Kidney (tissue), 13 donors: ENCODE measurements at regions not wholly inside any gene's neighbourhood (a gene's known extent, or its start where the extent isn't known, plus 50 kb on each side); places are given as distances from the start of the nearest gene placed in this dataset.

ENCODE experiments used
- DNase-seq, 5 donors: peaks; one replicate each; pipeline ENCODE4 v3.0.0-alpha.2; 2013 to 2020
- FAIRE-seq: peaks from 2 replicates; lab custom pipeline; 2012; peaks lifted over from hg19 to GRCh38; lab: Jason Lieb, UNC
- H3K27ac ChIP-seq, 2 donors: one replicate each; pipeline ENCODE4 v1.7.0; 2013; ENCODE audit warnings: low read depth in 2 of 2, low read length in 2 of 2, inconsistent platforms in 1 of 2
- H3K27me3 ChIP-seq: one replicate; pipeline ENCODE4 v1.7.1; 2013; ENCODE audit warnings: low read length, inconsistent platforms; ENCODE audit not compliant: control insufficient read depth, insufficient read depth
- H3K36me3 ChIP-seq, 3 donors: one replicate each; pipeline versions ENCODE4 v1.7.0 to v1.7.1; 2013; ENCODE audit warnings: low read length in 3 of 3, control low read depth in 1 of 3, inconsistent platforms in 1 of 3; ENCODE audit not compliant: insufficient read depth in 3 of 3, control insufficient read depth in 2 of 3
- H3K4me1 ChIP-seq, 3 donors: one replicate each; pipeline versions ENCODE4 v1.7.0 to v1.7.1; 2013; ENCODE audit warnings: low read length in 3 of 3, inconsistent platforms in 1 of 3, low read depth in 1 of 3; ENCODE audit not compliant: control insufficient read depth in 2 of 3, insufficient read depth in 2 of 3
- H3K4me3 ChIP-seq, 3 donors: one replicate each; pipeline versions ENCODE4 v1.7.0 to v1.8.1; 2013; ENCODE audit warnings: low read length in 3 of 3, control low read depth in 1 of 3, inconsistent platforms in 1 of 3
- H3K9ac ChIP-seq, 3 donors: one replicate each; pipeline versions ENCODE4 v1.7.0 to v1.7.1; 2013; ENCODE audit warnings: low read length in 3 of 3, control low read depth in 1 of 3, inconsistent platforms in 1 of 3
- H3K9me3 ChIP-seq, 3 donors: one replicate each; pipeline versions ENCODE4 v1.7.0 to v1.7.1; 2013; ENCODE audit warnings: low read length in 3 of 3, control low read depth in 1 of 3, inconsistent platforms in 1 of 3; ENCODE audit not compliant: control insufficient read depth in 2 of 3, insufficient read depth in 1 of 3
- CTCF ChIP-seq: IDR thresholded peaks from 3 replicates; pipeline ENCODE4 v1.5.1; 2012; ENCODE audit warnings: mild to moderate bottlenecking, moderate library complexity, borderline replicate concordance; ENCODE audit not compliant: insufficient read depth; ENCODE audit errors: extremely low read depth
- intact Hi-C: fragments of 100-400 bp; cut with DNase I; formaldehyde crosslinking; loops from one replicate; pipeline ENCODE4 v1.11.1; 2022
- donor health status: control.
- donor health status: control.
- donor health status: control.
- donor health status: control.
- donor health status: control.
- donor health status: DM: yes; HTN: yes; CAD: no.
- donor health status: Normal renal cell carcinoma (clear cell type).

- DNase-seq: no peak
- no peak for TF ChIP-seq CTCF
- FAIRE-seq: no peak
- no peaks in the 10 kb centered on the region for H3K36me3 ChIP-seq
- no peak overlapping the region for H3K9ac ChIP-seq
- no peak overlapping the region for H3K4me3 ChIP-seq
- no peak overlapping the region for H3K27ac ChIP-seq
- H3K4me1 ChIP-seq: no peaks in the 10 kb centered on the region
- no peaks in the 10 kb centered on the region for H3K9me3 ChIP-seq
- intact Hi-C loops: no loop called here
- H3K27me3 ChIP-seq: no peaks in the 10 kb centered on the region
Observed at GRCh38 chr15:97747342-97747741, 213.2 kb upstream of the ARRDC4 start.

DNA sequence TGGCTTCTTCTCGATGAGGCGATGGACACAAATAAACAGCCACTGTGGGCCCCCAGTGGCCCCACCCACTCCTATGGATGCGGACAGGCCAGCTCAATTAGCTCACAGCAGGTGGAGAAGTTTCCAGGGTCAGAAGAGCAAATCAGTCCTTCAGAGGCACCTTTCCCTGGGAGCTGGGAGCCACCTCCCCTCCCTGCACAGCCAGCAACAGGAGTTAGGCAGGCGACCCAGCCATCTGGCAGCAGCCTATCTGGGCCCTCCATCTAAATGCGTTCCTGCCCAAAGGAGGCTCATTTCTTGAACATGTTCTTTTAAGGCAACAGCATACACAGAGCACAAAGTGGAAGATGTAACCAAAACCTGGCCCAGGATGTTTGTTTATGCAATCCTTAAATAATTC lies 211.9 kb upstream of the ARRDC4 start:
- FAIRE-seq (no peak), DNase-seq (no peak)
- H3K27me3 ChIP-seq: no peaks in the 10 kb centered on the region
- no peaks in the 10 kb centered on the region for H3K9me3 ChIP-seq
- H3K4me3 ChIP-seq: no peak overlapping the region
- H3K36me3 ChIP-seq: no peaks in the 10 kb centered on the region
- no peak for TF ChIP-seq CTCF
- H3K4me1 ChIP-seq: no peaks in the 10 kb centered on the region
- intact Hi-C loops: no loop called here
- no peak overlapping the region for H3K9ac ChIP-seq
- no peak overlapping the region for H3K27ac ChIP-seq

DNA sequence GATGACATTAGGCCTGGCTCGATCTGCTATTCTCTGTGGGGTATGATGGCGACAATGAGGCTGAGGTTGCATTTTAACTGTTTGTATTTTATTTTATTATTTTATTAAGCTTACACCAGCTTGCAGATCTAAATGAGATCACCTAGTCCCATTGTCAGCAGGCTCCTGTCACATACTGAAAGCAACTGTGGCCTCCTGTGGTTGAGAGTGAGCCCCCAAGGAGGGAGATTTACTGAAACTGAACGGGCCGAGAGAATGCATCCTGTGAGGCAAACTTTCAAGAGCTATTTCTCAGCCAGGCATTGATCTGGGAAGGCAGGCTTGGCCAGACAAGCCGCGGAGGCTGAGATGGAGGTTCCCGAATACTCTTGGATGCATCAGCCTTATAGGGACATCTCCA lies 210.4 kb upstream of the ARRDC4 start:
- no peak overlapping the region for H3K9ac ChIP-seq
- TF ChIP-seq CTCF: no peak
- no peak for FAIRE-seq
- no peaks in the 10 kb centered on the region for H3K4me1 ChIP-seq
- DNase-seq: peak in 1 of 5 donors; percentile 19
- intact Hi-C loops: no loop called here
- no peaks in the 10 kb centered on the region for H3K9me3 ChIP-seq
- H3K27ac ChIP-seq: no peak overlapping the region
- H3K27me3 ChIP-seq: no peaks in the 10 kb centered on the region
- H3K36me3 ChIP-seq: no peaks in the 10 kb centered on the region
- no peak overlapping the region for H3K4me3 ChIP-seq

- intact Hi-C loops: no loop called here
- Histone ChIP-seq H3K36me3 (no peaks in the 10 kb centered on the region), H3K9me3 (no peaks in the 10 kb centered on the region), H3K27me3 (no peaks in the 10 kb centered on the region), H3K27ac (no peak overlapping the region), H3K4me1 (no peaks in the 10 kb centered on the region), H3K9ac (no peak overlapping the region), H3K4me3 (no peak overlapping the region)
- FAIRE-seq (no peak), DNase-seq (no peak)
- no peak for TF ChIP-seq CTCF
Observed at GRCh38 chr15:97755726-97756125, 204.8 kb upstream of the ARRDC4 start.
